ENCODE measurements at regions not wholly inside any gene's neighbourhood (a gene's known extent, or its start where the extent isn't known, plus 50 kb on each side); places are given as distances from the start of the nearest gene placed in this dataset.

GRCh38 chr15:26178640-26179220 lies 315.6 kb upstream of the ATP10A start:
- peak in 1 of 3 experiments; percentile 60 for DNase-seq

GRCh38 chr15:26177816-26178215 lies 314.7 kb upstream of the ATP10A start:
- no peak for DNase-seq

GRCh38 chr15:26176831-26177230 lies 313.7 kb upstream of the ATP10A start:
- no peak for DNase-seq

- no peak for DNase-seq
Observed at GRCh38 chr15:26171266-26171665, 308.1 kb upstream of the ATP10A start.

GRCh38 chr15:26166429-26166828 lies 303.3 kb upstream of the ATP10A start:
- DNase-seq, result no peak

- no peak for DNase-seq
Observed at GRCh38 chr15:26165546-26165945, 302.4 kb upstream of the ATP10A start.

GRCh38 chr15:26160343-26160742 lies 297.2 kb upstream of the ATP10A start:
- no peak for DNase-seq

- no peak for DNase-seq
Observed at GRCh38 chr15:26158176-26158575, 295.0 kb upstream of the ATP10A start.

- peak in 2 of 3 experiments; percentile 17 to 66 for DNase-seq
Observed at GRCh38 chr15:26157081-26157480, 294.0 kb upstream of the ATP10A start.

GRCh38 chr15:26156051-26156450 lies 292.9 kb upstream of the ATP10A start:
- no peak for DNase-seq

GRCh38 chr15:26148156-26148860 lies 285.2 kb upstream of the ATP10A start:
- no peak for DNase-seq

GRCh38 chr15:26146202-26146601 lies 283.1 kb upstream of the ATP10A start:
- no peak for DNase-seq

GRCh38 chr15:26145796-26146195 lies 282.7 kb upstream of the ATP10A start:
- no peak for DNase-seq

GRCh38 chr15:26144836-26145235 lies 281.7 kb upstream of the ATP10A start:
- DNase-seq, result no peak

GRCh38 chr15:26143221-26143620 lies 280.1 kb upstream of the ATP10A start:
- no peak for DNase-seq

GRCh38 chr15:26134812-26135211 lies 271.7 kb upstream of the ATP10A start:
- no peak for DNase-seq

- no peak for DNase-seq
Observed at GRCh38 chr15:26134152-26134551, 271.0 kb upstream of the ATP10A start.

- DNase-seq, result no peak
Observed at GRCh38 chr15:26132811-26133210, 269.7 kb upstream of the ATP10A start.

GRCh38 chr15:26129852-26130251 lies 266.7 kb upstream of the ATP10A start:
- no peak for DNase-seq

- DNase-seq, result no peak
Observed at GRCh38 chr15:26128611-26129140, 265.5 kb upstream of the ATP10A start.

- DNase-seq, result peak in 1 of 3 experiments; percentile 21
Observed at GRCh38 chr15:26126819-26127387, 263.8 kb upstream of the ATP10A start.

GRCh38 chr15:26126070-26126469 lies 262.9 kb upstream of the ATP10A start:
- DNase-seq, result no peak

GRCh38 chr15:26125664-26126063 lies 262.5 kb upstream of the ATP10A start:
- DNase-seq, result no peak

GRCh38 chr15:26119322-26119721 lies 256.2 kb upstream of the ATP10A start:
- no peak for DNase-seq

Data from NCI-H1417 (cell line).